GM12874 (cell line): ENCODE measurements at regions not wholly inside any gene's neighbourhood (a gene's known extent, or its start where the extent isn't known, plus 50 kb on each side); places are given as distances from the start of the nearest gene placed in this dataset.

Source experiments
- TF ChIP-seq, protein P1 (sequence below): IDR thresholded peaks from 2 replicates; pipeline ENCODE4 v1.5.1; 2011; ENCODE audit warnings: low read depth, mild to moderate bottlenecking, control low read depth, low read length, moderate library complexity; ENCODE audit not compliant: insufficient read depth

DNA sequence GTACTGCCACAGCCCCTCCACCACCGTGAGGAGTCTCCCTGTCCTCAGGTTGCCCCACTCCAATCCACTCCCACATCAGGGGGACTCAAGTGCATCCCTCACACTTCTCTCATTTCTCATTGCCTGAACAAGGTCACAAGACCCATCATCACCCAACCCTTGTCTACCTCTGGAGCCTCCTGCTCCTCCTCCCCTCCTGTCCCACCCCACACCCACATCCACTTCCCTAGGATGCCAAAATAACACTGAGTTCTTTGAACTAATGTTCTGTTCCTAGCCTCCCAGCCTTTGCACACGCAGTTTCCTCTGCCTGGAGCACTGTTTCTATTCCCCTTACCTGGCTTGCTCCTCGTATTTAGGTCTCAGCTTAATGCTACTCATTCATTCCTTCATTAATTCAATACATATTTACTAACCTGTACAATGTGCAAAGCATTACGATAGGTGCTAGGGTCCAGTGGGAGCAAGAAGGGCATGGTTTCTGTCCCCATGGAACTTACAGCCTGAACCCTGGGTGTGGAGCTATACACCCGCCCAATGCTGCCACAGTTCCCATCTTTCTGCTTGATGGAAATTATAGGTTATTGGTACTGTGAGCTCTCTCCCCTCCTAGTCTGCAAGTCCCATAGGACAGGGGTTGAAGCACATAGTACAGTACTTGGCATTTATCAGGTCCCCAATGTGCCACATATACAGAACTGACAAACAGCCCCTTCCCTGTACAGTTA, 96.1 kb upstream of the GRIK3 start:
- TF ChIP-seq, protein P1, sequence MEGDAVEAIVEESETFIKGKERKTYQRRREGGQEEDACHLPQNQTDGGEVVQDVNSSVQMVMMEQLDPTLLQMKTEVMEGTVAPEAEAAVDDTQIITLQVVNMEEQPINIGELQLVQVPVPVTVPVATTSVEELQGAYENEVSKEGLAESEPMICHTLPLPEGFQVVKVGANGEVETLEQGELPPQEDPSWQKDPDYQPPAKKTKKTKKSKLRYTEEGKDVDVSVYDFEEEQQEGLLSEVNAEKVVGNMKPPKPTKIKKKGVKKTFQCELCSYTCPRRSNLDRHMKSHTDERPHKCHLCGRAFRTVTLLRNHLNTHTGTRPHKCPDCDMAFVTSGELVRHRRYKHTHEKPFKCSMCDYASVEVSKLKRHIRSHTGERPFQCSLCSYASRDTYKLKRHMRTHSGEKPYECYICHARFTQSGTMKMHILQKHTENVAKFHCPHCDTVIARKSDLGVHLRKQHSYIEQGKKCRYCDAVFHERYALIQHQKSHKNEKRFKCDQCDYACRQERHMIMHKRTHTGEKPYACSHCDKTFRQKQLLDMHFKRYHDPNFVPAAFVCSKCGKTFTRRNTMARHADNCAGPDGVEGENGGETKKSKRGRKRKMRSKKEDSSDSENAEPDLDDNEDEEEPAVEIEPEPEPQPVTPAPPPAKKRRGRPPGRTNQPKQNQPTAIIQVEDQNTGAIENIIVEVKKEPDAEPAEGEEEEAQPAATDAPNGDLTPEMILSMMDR, result no peak

GRCh38 chr1:37131281-37131680, 97.0 kb upstream of the GRIK3 start:
- TF ChIP-seq, protein P1, result no peak

DNA sequence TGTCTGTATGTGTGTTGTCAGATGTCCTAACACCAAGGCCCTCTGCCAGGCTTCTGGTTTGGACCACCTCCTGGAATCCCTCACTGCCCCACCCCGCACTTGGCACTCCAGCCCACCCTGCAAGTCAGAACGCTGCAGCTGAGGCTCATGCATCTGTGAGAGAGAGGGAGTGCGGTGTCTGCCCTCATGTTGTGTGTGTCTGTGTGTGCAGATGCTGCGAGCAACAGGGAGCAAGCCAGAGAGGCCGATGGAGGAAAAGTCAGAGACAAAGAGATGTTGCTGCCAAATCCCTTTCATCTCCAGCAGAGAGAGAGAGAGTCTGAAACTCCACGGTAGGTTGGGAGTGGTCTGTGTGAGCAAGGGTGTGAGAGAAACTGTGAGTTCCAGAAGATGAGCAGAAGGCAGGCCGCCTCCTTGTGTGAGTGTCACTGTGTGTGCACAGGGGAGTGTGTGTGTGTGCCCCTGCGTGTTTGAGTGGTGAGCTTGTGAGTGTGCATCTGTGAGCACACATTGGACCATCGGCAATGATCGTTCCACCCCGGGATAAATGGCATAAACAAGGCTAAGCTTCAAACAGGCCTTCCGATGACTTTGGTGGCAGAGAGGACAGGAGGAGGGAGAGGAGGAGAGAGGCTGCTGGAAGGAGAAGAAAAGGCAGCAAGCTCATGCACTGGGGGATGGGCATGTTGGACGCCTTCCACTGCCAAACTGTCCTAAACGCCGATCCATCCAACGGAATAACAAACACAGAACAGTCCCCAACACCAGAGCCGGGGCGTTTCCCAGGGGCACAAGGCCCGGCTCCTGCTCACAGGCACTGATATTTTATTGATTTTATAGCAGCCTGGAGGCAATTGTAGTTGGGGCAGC, 99.2 kb upstream of the GRIK3 start:
- TF ChIP-seq, protein P1, result no peak

DNA sequence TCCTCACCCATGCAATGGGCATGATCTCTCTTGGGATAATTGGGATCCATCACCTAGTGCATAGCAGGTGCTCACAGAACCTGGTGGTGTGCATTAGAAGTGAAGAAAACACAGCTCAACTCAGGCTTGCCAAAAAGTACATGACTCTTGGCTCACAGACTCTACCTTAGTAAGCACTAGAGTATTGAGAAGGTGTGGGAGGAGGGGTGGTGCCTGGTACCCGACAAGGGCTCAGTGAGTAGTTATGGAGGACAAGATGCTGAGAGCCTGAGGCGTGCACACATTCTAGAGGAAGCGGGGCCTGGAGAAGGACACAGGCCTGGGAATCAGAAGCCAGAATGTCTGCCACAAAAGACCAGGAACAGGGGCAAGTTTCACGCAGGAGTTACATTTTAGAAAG, 100.3 kb upstream of the GRIK3 start:
- TF ChIP-seq, protein P1, result no peak

GRCh38 chr1:37135032-37135431, 100.7 kb upstream of the GRIK3 start:
- TF ChIP-seq, protein P1, result no peak

DNA sequence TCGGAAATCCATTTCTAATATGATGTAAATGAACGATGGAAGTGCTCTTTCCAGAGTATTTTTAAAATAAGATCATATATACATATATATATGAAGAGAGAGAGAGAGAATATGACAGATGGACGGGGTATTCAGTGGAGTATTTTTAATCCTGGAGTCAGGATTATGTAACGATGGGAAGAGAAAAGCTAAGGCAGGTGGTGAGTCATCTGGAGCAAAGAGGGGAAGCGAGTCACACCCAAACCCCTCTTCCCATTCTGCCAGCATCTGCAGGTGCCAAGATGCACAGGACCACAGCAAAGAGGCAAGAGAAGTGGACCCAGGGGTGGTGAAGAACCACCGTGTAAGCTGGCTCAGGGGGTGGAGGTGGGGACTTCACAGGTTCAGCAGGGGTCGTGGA, 102.7 kb upstream of the GRIK3 start:
- TF ChIP-seq, protein P1, result no peak

DNA sequence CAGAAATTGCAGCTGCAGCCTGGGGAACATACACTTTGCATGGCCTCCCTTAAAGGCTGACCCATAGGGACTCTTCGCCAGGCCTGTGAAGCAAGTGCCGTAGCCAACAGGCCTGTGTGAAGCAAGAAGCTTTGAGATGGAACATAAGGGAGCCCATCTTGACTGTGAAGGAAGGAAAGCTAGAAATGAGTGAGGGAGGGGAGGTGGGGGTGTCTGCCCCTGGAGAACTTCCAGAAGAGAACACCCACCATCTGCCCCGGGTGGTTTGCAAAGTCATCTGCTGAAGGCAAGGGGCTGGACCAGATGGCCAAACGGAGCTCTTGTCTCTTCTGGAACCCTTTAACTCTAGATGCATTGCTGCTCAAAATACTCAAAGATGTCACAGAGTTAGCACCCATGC, 103.3 kb upstream of the GRIK3 start:
- TF ChIP-seq, protein P1, result no peak
